SK-N-MC (cell line): ENCODE measurements at regions not wholly inside any gene's neighbourhood (a gene's known extent, or its start where the extent isn't known, plus 50 kb on each side); places are given as distances from the start of the nearest gene placed in this dataset.

Experiments used
- FOXP2 ChIP-seq: optimal IDR thresholded peaks from 2 replicates; pipeline ENCODE3; 2011; ENCODE audit warnings: mild to moderate bottlenecking, moderate library complexity; ENCODE audit not compliant: insufficient read depth; ENCODE audit errors: extremely low read length, control extremely low read depth
- POLR2AphosphoS5 ChIP-seq: IDR thresholded peaks from 2 replicates; pipeline ENCODE4 v1.6.1; 2012; ENCODE audit warnings: mild to moderate bottlenecking, low read depth, low read length, borderline replicate concordance

DNA sequence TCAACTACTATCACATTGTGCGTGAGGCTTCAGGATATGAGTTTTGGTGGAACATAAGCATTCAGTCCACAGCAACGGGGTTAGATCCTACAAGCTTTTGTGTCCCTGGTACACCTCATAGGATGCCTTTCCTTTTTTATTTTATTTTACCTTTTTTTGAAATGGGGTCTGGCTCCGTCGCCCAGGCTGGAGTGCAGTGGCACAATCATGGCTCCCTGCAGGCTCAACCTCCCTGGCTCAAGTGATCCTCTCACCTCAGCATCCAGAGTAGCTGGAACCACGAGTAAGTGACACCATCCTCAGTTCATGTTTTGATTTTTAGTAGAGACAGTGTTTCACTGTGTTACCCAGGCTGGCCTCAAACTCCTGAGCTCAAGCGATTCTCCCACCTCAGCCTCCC, 86.0 kb upstream of the RAI14 start:
- TF ChIP-seq POLR2AphosphoS5, result no peak
- no peak for TF ChIP-seq FOXP2
